GDM1 (cell line): ENCODE measurements at regions not wholly inside any gene's neighbourhood (a gene's known extent, or its start where the extent isn't known, plus 50 kb on each side); places are given as distances from the start of the nearest gene placed in this dataset.
"Not testable (repeated sequence)": the region's sequence is repeated elsewhere in the genome, so short reads cannot be mapped to it uniquely, and the experiment has no call there.

Experiments used
- DNase-seq: peaks from one replicate; lab custom pipeline; 2025; lab: John Stamatoyannopoulos, UW

DNA sequence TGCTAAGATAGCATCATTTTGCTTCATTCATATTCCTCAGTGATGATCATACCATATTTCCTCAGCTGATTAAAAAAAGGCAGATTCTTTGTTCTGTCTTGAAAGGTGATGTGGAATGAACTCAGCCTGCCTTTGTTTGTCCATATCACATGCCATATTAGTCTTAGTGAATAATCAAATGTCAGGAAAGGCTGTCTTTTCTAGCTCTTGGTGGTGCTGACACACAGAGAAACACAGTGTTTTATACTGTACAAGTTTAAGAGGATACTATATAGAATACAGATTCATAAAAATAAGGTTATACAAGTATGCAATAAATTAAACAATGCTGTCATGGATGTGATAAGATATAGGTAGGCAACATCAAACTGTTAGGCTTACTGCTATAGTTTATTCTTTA lies 97.1 kb upstream of the FAM98A start:
- no peak for DNase-seq

DNA sequence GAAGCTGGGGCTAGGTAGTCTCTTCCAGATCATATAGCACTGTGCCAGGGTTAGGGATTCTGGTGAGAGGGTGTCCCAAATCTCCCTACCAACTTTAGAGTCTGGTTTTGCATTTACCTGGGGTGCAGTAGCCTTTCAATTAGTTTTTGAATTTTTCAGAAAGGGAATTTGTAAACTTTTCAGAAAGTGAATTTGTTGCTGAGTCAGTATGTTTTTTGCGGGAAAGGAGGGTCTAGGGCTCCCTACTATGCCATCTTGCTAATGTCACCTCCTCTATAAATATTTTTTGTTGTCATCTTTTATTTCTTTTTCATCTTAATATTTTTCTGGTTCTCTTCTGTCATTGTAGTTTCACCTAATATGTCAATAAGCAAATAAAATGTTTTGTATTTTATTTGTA lies 95.8 kb upstream of the FAM98A start:
- no peak for DNase-seq

DNA sequence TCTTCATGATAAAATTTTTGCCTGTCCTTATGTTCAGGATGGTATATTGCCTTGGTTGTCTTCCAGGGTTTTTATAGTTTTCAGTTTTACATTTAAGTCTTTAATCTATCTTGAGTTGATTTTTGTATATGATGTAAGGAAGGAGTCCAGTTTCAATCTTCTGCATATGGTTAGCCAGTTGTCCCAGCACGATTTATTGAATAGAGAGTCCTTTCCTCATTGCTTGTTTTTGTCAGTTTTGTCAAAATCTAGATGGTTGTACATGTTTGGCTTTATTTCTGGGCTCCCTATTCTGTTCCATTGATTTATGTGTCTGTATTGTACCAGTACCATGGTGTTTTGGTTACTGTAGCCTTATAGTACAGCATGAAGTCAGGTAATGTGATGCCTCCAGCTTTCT lies 91.6 kb upstream of the FAM98A start:
- DNase-seq, result not testable (repeated sequence)

DNA sequence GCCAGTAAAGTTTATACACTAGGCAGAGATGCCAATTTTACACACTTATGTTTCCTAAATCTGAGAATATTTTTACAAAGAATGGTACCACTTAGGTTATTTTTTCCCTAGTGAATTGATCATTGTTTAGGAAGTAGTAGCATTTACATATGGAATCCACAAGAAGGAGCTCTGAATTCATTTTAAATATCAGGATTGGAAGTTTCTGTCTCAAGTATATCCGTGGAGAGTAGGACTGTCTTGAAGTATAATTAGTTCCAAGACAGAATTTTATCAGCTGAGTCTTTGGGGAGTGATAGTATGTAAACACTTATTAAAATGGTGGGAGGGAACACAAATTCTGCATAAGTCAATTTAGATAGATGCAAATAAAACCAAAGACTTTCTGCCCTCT lies 82.3 kb upstream of the FAM98A start:
- no peak for DNase-seq

DNA sequence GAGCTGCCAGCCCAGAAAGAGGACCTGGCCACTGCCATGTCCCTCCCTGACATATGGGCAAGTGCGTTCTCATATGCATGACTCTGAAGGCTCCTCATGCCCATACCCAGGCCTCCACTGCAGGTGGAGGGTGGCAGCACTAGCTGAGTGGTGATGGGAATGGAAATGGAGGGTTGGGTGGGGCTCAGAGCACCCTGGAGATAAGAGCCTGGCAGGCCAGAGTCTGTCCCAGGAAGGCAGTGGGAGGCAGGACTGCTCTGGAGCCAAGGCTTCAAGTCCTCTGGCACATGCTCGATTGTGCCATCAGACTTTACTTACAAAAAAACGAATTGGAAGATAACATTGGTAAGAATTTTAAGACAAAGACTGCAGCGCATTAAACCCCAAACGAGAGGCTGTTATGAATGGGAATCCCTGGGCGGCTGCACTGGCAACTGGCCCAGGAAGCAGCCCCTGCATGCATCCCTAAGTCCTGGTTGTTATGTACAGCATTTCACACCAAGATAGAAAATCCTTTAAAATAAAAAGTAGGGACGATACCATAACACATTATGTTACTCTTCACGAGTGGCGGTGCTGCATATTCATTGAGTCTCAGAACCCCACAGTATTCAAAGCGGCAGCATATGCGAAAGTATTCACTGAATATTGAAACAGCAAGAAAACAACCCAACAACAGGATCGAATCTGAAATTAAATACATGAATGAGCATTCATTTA lies 81.7 kb upstream of the FAM98A start:
- no peak for DNase-seq

DNA sequence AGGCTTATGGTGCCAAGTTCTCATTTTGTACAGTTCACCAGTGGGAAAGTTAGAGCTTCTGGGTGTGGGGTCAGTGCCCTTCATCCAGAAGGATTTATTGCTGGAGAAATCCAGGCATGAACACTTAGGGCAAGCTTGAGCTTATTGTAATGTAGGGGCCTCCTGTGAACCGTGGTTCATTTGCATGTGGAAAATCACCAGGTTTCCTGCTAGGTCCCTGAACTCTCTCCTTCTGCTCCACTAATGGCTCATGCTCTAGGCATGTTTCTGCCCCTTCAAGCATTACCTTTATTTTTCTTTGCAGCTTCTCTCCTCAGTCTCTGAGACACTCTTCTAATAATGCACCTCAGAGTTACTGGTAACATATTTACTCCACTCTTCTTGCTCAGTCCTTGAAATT lies 79.3 kb upstream of the FAM98A start:
- DNase-seq, result no peak

DNA sequence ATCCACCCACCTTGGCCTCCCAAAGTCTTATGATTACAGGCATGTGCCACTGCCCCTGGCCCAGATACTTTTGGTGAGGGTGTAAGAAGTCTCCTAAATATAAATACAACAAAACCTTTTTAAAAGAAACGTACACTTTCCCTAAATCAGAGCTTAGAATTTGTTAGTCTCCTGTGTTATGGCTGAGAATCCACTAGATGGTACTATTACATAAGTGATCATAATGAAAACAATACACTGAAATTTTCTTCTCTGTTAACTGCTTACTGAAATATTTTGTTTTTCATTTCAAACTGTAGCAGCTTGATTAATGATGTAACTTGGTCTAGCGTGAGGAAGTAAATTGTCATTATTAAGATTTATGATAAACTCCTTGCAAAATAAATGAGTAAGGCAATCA lies 74.8 kb upstream of the FAM98A start:
- DNase-seq, result no peak

DNA sequence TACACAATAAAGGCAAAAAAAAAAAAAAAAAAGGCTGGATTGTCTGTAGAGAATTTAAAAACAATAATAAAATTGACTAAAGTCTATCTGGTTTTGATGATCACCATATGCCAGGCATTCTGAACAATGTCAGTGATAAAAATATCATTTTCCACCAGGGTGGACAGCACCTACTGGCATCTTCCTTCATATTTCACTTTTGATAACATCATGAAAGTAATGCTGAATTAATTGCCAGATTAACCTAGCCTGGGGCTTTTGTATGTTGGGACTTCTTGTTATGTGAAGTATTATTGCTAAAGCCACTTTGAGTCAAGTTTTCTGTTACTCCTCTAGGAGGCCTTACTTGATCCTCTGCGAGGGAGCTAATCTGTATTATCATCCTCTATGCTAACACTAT lies 73.8 kb upstream of the FAM98A start:
- DNase-seq, result no peak

DNA sequence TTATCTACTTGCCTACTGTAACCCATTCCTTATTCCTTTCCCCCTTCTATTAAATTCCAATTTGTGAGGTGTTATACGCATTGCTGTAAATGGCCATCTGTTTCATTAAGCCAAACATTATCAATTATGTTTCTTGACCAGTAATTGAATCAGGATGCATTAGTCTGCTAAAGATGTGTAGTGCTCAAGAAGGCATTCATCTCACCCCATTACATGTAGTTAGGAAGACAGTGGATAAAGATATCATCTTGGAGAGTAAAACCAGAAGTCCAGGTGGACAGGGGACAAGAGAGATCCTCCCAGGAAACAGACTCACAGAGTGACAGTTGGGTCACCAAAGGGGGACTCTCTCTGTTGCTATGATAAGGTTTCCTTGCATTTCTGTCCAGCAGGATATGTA lies 73.3 kb upstream of the FAM98A start:
- DNase-seq, result no peak

DNA sequence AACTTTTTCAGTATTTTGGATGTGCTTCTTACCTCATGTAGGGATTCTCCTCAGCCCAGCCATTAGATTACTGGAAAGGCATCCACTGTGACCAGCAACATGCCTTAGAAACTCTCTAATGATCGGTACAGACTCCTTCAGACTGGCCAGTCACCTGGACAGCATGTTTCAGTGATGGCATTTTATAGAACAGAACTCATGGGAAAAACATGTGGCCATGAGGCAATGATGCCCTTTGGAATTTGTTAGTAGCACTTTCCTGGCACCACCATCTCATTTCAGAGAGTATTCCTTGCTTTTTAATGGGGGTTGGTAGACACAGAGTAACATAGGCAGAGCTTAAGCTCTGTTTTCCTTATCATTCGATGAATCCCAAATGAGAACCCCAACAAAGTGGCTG lies 72.1 kb upstream of the FAM98A start:
- DNase-seq, result no peak

DNA sequence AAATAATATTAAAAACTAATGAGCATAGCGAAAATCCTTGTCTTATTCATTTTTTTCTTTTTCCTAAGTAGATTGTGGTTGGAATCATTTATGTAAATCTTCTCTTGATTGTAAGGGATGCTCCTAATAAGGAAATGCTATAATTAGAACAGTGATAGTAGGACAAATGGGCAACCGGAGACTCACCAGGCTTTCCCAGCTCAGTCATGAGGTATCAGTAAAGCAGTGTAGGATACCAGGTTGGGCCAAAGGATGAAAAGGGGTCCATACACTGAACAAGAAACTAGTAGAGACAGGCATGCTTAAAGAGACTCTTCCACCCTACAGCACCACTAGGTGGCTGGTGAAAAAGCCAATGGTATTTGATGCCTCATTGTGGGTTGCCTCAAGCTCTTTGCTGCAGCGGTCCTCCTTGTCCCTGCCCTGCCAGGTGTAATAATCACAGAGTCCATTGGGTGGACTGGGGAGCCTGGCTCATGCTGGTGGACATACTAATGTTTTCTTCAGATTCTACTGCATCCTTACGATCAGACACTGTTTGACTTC lies 71.4 kb upstream of the FAM98A start:
- no peak for DNase-seq

DNA sequence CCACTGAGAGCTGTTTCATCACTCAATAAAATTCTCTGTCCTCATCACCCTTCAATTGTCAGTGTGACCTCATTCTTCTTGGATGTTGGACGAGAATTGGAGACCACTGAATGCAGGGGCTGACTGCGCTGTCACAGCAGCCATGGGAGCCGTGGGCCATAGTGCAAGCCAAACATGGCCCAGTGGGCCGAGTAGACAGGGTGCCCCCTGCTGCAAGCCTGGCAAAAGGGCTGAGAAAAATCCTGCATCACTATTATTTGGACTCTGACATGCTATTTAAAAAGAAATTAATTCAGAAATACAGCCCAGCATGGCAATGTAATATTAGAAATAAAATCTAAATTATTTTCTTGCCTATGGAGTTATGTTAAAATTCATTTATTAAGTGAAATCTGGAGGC lies 67.8 kb upstream of the FAM98A start:
- no peak for DNase-seq

DNA sequence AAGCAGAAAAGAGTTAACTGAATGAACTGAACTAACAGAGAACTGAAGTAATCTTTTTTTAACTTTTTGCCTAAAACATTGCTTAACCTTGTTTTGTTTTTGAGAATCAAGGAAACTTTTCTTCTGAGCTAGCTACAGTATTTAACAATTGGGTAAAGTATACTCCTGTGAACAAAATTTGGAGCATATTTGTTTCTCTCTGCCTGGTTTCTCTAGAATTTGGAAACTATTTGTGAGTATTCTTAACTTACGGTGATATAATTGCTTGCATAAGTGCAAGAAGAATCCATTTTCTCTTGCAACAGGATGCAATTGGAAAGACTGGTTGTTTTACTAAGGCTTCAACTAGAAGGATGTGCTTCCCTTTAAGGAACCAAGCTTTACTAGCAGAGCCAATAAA lies 65.9 kb upstream of the FAM98A start:
- DNase-seq, result no peak

DNA sequence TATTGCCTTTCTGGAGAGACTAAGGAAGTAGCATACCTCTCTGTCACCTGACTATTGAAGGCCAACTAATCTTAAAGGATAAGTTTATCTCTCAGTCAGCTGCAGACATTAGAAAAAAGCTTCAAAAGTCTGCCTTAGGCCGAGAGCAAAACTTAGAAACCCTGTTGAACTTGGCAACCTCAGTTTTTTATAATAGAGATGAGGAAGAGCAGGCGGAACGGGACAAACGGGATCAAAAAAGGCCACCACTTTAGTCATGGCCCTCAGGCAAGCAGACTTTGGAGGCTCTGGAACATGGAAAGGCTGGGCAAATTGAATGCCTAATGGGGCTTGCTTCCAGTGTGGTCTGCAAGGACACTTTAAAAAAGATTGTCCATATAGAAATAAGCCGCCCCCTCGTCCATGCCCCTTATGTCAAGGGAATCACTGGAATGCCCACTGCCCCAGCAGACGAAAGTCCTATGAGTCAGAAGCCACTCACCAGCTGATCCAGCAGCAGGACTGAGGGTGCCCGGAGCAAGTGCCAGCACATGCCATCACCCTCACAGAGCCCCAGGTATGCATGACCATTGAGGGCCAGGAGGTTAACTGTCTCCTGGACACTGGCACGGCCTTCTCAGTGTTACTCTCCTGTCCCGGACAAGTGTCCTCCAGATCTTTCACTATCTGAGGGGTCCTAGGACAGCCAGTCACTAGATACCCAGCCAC lies 61.5 kb upstream of the FAM98A start:
- DNase-seq, result no peak

DNA sequence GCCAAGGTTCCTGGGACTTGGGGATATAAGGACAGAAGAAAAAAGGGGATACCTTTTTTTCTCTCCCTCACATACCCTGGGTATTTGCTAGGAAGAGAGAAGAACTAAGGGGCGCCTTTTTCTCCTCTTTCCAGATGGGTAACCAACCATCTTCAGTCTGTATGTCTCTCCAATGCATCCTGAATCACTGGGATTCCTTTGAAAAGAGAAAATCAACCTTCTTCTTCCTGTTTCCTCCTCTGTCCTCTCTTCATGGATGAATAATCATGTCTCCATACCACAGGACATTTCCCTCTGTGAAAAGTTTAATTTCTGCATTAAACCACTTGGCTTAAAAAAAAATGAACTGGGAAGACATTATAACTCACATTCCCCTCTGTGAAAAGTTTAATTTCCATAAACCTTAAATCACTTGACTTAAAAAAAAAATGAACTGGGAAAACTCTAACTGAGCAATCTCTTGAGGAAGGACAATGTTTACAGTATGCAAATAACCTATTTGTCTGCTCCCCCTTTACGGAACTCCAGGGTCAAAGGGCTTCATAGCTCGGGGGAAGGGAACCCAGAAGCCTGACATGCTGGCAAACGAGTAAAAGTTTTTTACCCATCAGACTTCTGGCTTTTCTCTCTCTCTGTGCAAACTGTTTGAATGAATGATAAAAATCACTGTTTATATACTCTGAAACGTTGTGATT lies 56.7 kb upstream of the FAM98A start:
- no peak for DNase-seq

DNA sequence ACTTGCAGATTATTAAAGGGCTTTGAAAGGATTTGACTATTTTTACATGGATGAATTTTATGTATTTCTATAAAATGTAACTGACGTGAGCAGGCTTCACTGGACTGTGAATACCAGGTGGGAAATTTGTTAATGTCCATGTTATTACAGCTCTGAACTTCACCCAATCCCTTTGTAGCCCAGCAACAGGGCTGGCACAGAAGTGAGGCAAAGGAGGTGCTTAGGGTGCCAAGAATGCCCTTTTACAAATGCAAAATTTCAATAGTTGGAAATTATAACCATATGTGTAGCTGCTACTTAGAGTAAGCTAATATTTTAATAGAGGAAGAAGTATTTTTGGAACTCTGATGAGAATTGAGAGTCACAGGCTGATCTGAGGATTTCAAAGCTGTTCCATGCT lies 53.7 kb upstream of the FAM98A start:
- no peak for DNase-seq

DNA sequence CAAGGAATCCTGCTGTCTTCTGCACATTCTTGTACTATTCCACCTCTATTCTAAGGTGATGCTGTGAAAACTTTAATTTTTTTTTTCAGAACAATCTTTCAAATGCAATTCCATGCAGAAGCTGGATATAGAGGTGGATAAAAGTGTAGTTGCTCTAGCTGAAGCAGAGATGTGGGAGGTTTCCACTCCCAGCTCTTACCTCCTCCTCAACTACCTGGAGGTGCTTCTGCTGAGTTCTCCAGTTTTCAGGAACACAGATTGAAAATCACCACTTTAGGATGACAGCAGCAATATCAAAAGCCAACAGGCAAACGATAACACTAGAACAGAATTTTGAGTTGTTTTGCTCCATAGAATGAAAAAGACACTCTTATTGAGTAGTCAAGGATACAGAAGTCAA lies 51.1 kb upstream of the FAM98A start:
- DNase-seq, result no peak
